ENCODE measurements at regions not wholly inside any gene's neighbourhood (a gene's known extent, or its start where the extent isn't known, plus 50 kb on each side); places are given as distances from the start of the nearest gene placed in this dataset.
"Not testable (repeated sequence)": the region's sequence is repeated elsewhere in the genome, so short reads cannot be mapped to it uniquely, and the experiment has no call there.

DNA sequence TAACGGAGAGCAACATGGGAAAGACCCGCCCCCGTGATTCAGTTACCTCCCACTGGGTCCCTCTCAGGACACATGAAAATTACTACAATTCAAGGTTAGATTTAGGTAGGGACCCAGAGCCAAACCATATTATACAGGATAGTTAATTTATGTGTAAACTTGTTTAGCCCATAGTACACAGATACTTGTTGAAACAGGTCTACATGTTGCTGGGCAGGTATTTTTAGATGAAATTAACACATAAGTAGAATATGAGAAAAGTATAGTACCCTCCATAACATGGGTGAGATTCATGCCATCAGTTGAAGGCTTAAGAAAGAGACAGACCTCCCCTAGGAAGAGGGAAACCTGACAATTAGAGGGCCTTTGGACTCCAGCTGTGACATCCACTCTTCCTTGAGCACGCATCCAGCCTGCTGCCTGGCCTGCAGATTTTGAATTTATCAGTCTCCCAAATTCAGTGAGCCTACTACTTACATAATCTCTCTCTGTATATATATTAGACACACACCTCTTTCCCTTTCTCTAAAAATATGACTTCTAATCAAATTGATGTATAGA is 463.5 kb upstream of the NETO1 start:
- Histone ChIP-seq H3K4me2 (ENCODE audit: low read length) (no peak overlapping the region), H3K27me3 (ENCODE audit: insufficient read depth, low read length) (no peaks in the 10 kb centered on the region), H3K4me3 (replicated peaks in 1 of 2; ENCODE audit: low read depth in 1 of 2, low read length in 2 of 2) (no peak overlapping the region), H4K20me1 (ENCODE audit: insufficient read depth) (no peaks in the 10 kb centered on the region), H3K9me2 (ENCODE audit: insufficient read depth) (no peaks in the 10 kb centered on the region), H3K9ac (ENCODE audit: low read length) (no peak overlapping the region), H3K9me3 (ENCODE audit: control insufficient read depth in 1 of 2, insufficient read depth in 1 of 2, low read depth in 1 of 2, low read length in 2 of 2) (peaks cover 4 to 5% of the 10 kb centered on the region in 2 experiments; a peak in 2 of 4 replicates), H2AFZ (ENCODE audit: low read depth, low read length, poor library complexity, severe bottlenecking) (no peak overlapping the region), H3K27ac (ENCODE audit: low read depth, low read length) (no peak overlapping the region), H3K79me2 (ENCODE audit: insufficient read depth, low read length) (no peaks in the 10 kb centered on the region), H3K36me3 (ENCODE audit: control insufficient read depth in 1 of 2, insufficient read depth in 2 of 2, low read length in 2 of 2) (no peaks in the 10 kb centered on the region; a peak in 1 of 4 replicates), H3K4me1 (ENCODE audit: control insufficient read depth in 1 of 2, insufficient read depth in 2 of 2, low read length in 2 of 2) (no peaks in the 10 kb centered on the region)
- POLR2A ChIA-PET, result no interaction called here
- BruUV-seq (replicated peaks), result no TSS peak
- DNase-seq (ENCODE audit: low read depth, low spot score) (no peak), ATAC-seq (no peak)
- RAD21 ChIA-PET (ENCODE audit: low non-redundant PET in 1 of 2, low total read pairs in 2 of 2, uncharacterized antibody in 2 of 2, unreplicated experiment in 2 of 2), result no interaction called here
- CTCF ChIA-PET, result no interaction called here
- intact Hi-C loops (cut with micrococcal nuclease), result no loop called here
- TF ChIP-seq POLR2AphosphoS5 (IDR thresholded peaks at IDR 0.05; ENCODE audit: low read depth, low read length), result no peak
- TF ChIP-seq, protein P1, sequence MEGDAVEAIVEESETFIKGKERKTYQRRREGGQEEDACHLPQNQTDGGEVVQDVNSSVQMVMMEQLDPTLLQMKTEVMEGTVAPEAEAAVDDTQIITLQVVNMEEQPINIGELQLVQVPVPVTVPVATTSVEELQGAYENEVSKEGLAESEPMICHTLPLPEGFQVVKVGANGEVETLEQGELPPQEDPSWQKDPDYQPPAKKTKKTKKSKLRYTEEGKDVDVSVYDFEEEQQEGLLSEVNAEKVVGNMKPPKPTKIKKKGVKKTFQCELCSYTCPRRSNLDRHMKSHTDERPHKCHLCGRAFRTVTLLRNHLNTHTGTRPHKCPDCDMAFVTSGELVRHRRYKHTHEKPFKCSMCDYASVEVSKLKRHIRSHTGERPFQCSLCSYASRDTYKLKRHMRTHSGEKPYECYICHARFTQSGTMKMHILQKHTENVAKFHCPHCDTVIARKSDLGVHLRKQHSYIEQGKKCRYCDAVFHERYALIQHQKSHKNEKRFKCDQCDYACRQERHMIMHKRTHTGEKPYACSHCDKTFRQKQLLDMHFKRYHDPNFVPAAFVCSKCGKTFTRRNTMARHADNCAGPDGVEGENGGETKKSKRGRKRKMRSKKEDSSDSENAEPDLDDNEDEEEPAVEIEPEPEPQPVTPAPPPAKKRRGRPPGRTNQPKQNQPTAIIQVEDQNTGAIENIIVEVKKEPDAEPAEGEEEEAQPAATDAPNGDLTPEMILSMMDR (IDR thresholded peaks at IDR 0.05 in 2 of 3, conservative IDR thresholded peaks at IDR 0.05 in 1 of 3; ENCODE audit: borderline replicate concordance in 1 of 3, insufficient read depth in 1 of 3, low read depth in 2 of 3, low read length in 2 of 3), result no peak
- no peak for TF ChIP-seq YY1 (IDR thresholded peaks at IDR 0.05; ENCODE audit: extremely low read depth, insufficient replicate concordance, low read depth, low read length)
- TF ChIP-seq SP1 (IDR thresholded peaks at IDR 0.05; ENCODE audit: low read depth), result no peak
- TF ChIP-seq MAX (IDR thresholded peaks at IDR 0.05), result no peak
- no peak for TF ChIP-seq ELF1 (IDR thresholded peaks at IDR 0.05; ENCODE audit: borderline replicate concordance, low read depth)
- no peak for TF ChIP-seq SIN3A (IDR thresholded peaks at IDR 0.05; ENCODE audit: low read depth)
- TF ChIP-seq REST (IDR thresholded peaks at IDR 0.05; ENCODE audit: low read depth), result no peak
- TF ChIP-seq ZNF274 (IDR thresholded peaks at IDR 0.05; ENCODE audit: low read depth, low read length), result no peak
- TF ChIP-seq CEBPB (IDR thresholded peaks at IDR 0.05; ENCODE audit: low read depth), result no peak
- no peak for TF ChIP-seq FOSL1 (IDR thresholded peaks at IDR 0.05; ENCODE audit: low read depth)
- TF ChIP-seq, protein P2, sequence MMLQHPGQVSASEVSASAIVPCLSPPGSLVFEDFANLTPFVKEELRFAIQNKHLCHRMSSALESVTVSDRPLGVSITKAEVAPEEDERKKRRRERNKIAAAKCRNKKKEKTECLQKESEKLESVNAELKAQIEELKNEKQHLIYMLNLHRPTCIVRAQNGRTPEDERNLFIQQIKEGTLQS (IDR thresholded peaks at IDR 0.05), result no peak
- TF ChIP-seq EGR1 (IDR thresholded peaks at IDR 0.05; ENCODE audit: low read depth), result no peak
- no peak for TF ChIP-seq JUND (IDR thresholded peaks at IDR 0.05)

DNA sequence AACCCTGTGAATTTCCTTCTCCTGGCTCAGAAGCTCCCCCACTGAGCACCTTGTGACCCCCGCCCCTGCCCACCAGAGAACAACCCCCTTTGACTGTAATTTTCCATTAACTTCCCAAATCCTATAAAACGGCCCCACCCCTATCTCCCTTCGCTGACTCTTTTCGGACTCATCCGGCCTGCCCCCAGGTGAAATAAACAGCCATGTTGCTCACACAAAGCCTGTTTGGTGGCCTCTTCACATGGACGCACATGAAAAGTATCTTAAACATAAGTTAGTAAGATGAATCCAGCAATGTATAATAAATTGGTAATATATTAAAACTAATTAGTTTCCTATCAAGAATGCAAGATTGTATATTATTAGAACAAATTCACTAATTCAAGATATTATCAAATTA is 462.3 kb upstream of the NETO1 start:
- H3K36me3 ChIP-seq (ENCODE audit: control insufficient read depth in 1 of 2, insufficient read depth in 2 of 2, low read length in 2 of 2); ATAC-seq; H3K79me2 ChIP-seq (ENCODE audit: insufficient read depth, low read length); RAD21 ChIA-PET (ENCODE audit: low non-redundant PET in 1 of 2, low total read pairs in 2 of 2, uncharacterized antibody in 2 of 2, unreplicated experiment in 2 of 2); H3K27me3 ChIP-seq (ENCODE audit: insufficient read depth, low read length); POLR2A ChIA-PET; intact Hi-C loops (cut with micrococcal nuclease); BruUV-seq (replicated peaks); H4K20me1 ChIP-seq (ENCODE audit: insufficient read depth); H3K9ac ChIP-seq (ENCODE audit: low read length); CTCF ChIA-PET; H3K27ac ChIP-seq (ENCODE audit: low read depth, low read length); H3K4me2 ChIP-seq (ENCODE audit: low read length); H3K4me3 ChIP-seq (replicated peaks in 1 of 2; ENCODE audit: low read depth in 1 of 2, low read length in 2 of 2); H3K9me2 ChIP-seq (ENCODE audit: insufficient read depth); H3K9me3 ChIP-seq (ENCODE audit: control insufficient read depth in 1 of 2, insufficient read depth in 1 of 2, low read depth in 1 of 2, low read length in 2 of 2); DNase-seq (ENCODE audit: low read depth, low spot score); H3K4me1 ChIP-seq (ENCODE audit: control insufficient read depth in 1 of 2, insufficient read depth in 2 of 2, low read length in 2 of 2); H2AFZ ChIP-seq (ENCODE audit: low read depth, low read length, poor library complexity, severe bottlenecking): not testable (repeated sequence)
